Liver (tissue), 3 donors: ENCODE measurements at regions not wholly inside any gene's neighbourhood (a gene's known extent, or its start where the extent isn't known, plus 50 kb on each side); places are given as distances from the start of the nearest gene placed in this dataset.

Experiments
- EGR1 ChIP-seq, 2 donors: IDR thresholded peaks; 2 replicates each; pipeline ENCODE4 v1.6.1; 2016 to 2018; ENCODE audit warnings: antibody characterized with exemption in 2 of 2, low read depth in 2 of 2
- GABPA ChIP-seq, 2 donors: IDR thresholded peaks in 1 of 2; conservative IDR thresholded peaks in 1 of 2; 2 replicates each; pipeline ENCODE4 v1.6.1; 2016; ENCODE audit warnings: antibody characterized with exemption in 2 of 2, mild to moderate bottlenecking in 1 of 2, moderate library complexity in 1 of 2
- HNF4A ChIP-seq, 2 donors: conservative IDR thresholded peaks; 2 replicates each; pipeline ENCODE4 v1.6.1; 2016; ENCODE audit warnings: antibody characterized with exemption in 2 of 2, mild to moderate bottlenecking in 2 of 2
- HNF4G ChIP-seq: IDR thresholded peaks from 2 replicates; pipeline ENCODE4 v1.6.1; 2016; ENCODE audit warnings: antibody characterized with exemption
- MAX ChIP-seq: IDR thresholded peaks from 2 replicates; pipeline ENCODE4 v1.6.1; 2016; ENCODE audit warnings: antibody characterized with exemption
- RAD21 ChIP-seq, 2 donors: IDR thresholded peaks; 2 replicates each; pipeline ENCODE4 v1.6.1; 2016; ENCODE audit warnings: antibody characterized with exemption in 2 of 2, mild to moderate bottlenecking in 2 of 2
- RXRA ChIP-seq, 2 donors: IDR thresholded peaks; 2 replicates each; pipeline ENCODE4 v1.6.1; 2017 to 2018; ENCODE audit warnings: antibody characterized with exemption in 2 of 2, mild to moderate bottlenecking in 1 of 2
- TAF1 ChIP-seq: conservative IDR thresholded peaks from 2 replicates; pipeline ENCODE4 v1.6.1; 2016; ENCODE audit warnings: antibody characterized with exemption, mild to moderate bottlenecking
- YY1 ChIP-seq: IDR thresholded peaks from 2 replicates; pipeline ENCODE4 v1.6.1; 2016; ENCODE audit warnings: antibody characterized with exemption, mild to moderate bottlenecking
- TF ChIP-seq, protein P1 (sequence below): fragments of 150-350 bp; IDR thresholded peaks from 2 replicates; pipeline ENCODE4 v1.5.1; 2017; ENCODE audit warnings: improper control_type of control experiment, low read depth, low read length; ENCODE audit not compliant: missing input control
- TF ChIP-seq, protein P2 (sequence below): IDR thresholded peaks from 2 replicates; pipeline ENCODE4 v1.6.1; 2016; ENCODE audit warnings: antibody characterized with exemption, mild to moderate bottlenecking
- donor health status: healthy.
- donor health status: healthy.

DNA sequence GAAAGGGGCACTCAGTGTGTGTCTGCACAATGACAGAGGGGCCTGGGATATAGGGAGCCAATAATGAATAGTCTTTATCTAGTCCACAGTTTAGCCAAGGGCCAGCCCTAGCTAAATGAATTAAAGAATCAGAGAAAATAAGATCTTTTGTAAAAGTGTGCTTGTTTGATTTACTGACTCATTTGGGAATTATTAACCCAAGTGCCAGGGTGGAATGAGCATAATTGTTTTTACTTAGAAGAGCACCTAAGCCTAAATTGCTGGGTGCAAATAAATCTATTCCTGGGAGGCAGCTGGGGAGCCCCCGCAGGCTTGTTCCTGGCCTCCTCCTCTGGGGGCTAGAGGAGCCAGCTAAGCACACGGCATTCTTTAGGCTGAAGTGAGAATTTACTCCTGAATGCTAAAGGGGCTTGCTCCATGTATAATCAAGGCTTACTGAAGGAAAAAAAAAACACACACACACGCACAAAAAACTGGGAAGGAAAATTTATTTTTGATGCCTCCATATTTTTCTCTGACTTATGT is 405.3 kb upstream of the SUCLG2 start:
- TF ChIP-seq, protein P1, sequence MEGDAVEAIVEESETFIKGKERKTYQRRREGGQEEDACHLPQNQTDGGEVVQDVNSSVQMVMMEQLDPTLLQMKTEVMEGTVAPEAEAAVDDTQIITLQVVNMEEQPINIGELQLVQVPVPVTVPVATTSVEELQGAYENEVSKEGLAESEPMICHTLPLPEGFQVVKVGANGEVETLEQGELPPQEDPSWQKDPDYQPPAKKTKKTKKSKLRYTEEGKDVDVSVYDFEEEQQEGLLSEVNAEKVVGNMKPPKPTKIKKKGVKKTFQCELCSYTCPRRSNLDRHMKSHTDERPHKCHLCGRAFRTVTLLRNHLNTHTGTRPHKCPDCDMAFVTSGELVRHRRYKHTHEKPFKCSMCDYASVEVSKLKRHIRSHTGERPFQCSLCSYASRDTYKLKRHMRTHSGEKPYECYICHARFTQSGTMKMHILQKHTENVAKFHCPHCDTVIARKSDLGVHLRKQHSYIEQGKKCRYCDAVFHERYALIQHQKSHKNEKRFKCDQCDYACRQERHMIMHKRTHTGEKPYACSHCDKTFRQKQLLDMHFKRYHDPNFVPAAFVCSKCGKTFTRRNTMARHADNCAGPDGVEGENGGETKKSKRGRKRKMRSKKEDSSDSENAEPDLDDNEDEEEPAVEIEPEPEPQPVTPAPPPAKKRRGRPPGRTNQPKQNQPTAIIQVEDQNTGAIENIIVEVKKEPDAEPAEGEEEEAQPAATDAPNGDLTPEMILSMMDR, result no peak
- no peak for TF ChIP-seq GABPA (IDR thresholded peaks at IDR 0.05 in 1 of 2, conservative IDR thresholded peaks at IDR 0.05 in 1 of 2)
- TF ChIP-seq, protein P2, sequence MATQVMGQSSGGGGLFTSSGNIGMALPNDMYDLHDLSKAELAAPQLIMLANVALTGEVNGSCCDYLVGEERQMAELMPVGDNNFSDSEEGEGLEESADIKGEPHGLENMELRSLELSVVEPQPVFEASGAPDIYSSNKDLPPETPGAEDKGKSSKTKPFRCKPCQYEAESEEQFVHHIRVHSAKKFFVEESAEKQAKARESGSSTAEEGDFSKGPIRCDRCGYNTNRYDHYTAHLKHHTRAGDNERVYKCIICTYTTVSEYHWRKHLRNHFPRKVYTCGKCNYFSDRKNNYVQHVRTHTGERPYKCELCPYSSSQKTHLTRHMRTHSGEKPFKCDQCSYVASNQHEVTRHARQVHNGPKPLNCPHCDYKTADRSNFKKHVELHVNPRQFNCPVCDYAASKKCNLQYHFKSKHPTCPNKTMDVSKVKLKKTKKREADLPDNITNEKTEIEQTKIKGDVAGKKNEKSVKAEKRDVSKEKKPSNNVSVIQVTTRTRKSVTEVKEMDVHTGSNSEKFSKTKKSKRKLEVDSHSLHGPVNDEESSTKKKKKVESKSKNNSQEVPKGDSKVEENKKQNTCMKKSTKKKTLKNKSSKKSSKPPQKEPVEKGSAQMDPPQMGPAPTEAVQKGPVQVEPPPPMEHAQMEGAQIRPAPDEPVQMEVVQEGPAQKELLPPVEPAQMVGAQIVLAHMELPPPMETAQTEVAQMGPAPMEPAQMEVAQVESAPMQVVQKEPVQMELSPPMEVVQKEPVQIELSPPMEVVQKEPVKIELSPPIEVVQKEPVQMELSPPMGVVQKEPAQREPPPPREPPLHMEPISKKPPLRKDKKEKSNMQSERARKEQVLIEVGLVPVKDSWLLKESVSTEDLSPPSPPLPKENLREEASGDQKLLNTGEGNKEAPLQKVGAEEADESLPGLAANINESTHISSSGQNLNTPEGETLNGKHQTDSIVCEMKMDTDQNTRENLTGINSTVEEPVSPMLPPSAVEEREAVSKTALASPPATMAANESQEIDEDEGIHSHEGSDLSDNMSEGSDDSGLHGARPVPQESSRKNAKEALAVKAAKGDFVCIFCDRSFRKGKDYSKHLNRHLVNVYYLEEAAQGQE, result no peak
- no peak for TF ChIP-seq TAF1
- TF ChIP-seq RAD21 (IDR thresholded peaks at IDR 0.05), result no peak
- TF ChIP-seq EGR1 (IDR thresholded peaks at IDR 0.05; ENCODE audit: low read depth in 2 of 2), result no peak
- TF ChIP-seq HNF4G, result no peak
- no peak for TF ChIP-seq MAX
- no peak for TF ChIP-seq RXRA (IDR thresholded peaks at IDR 0.05)
- no peak for TF ChIP-seq YY1
- no peak for TF ChIP-seq HNF4A (conservative IDR thresholded peaks at IDR 0.05)
